Right lobe of liver (tissue), 6 donors: ENCODE measurements at regions not wholly inside any gene's neighbourhood (a gene's known extent, or its start where the extent isn't known, plus 50 kb on each side); places are given as distances from the start of the nearest gene placed in this dataset.

Experiments
- ATAC-seq, 4 donors: fragments of 200-7000 bp; cut with Tn5 transposase; one replicate each; pipeline ENCODE4 v1.9.1; 2020; ENCODE audit warnings: mild to moderate bottlenecking in 4 of 4, moderate library complexity in 4 of 4
- DNase-seq, 3 donors: peaks; one replicate each; pipeline ENCODE4 v3.0.0-alpha.2; 2020
- H3K27ac ChIP-seq, 3 donors: fragments of 200-600 bp; one replicate each; pipeline ENCODE4 v1.8.0; 2022
- H3K27me3 ChIP-seq, 2 donors: fragments of 200-600 bp; one replicate each; pipeline ENCODE4 v1.8.0; 2022
- H3K36me3 ChIP-seq, 4 donors: fragments of 200-600 bp; sonication (generic) in 1 of 4; one replicate each; pipeline versions ENCODE4 v1.5.1 to v1.8.0; 2017 to 2022; ENCODE audit warnings: control low read depth in 1 of 4
- H3K4me1 ChIP-seq, 4 donors: fragments of 200-600 bp; sonication (generic) in 1 of 4; one replicate each; pipeline versions ENCODE4 v1.5.1 to v1.8.0; 2017 to 2022; ENCODE audit warnings: control low read depth in 1 of 4
- H3K4me3 ChIP-seq, 3 donors: fragments of 200-600 bp; one replicate each; pipeline ENCODE4 v1.8.0; 2022
- H3K9me3 ChIP-seq, 4 donors: fragments of 200-600 bp; sonication (generic) in 1 of 4; one replicate each; pipeline versions ENCODE4 v1.5.1 to v1.8.0; 2017 to 2022; ENCODE audit warnings: control low read depth in 1 of 4
- POLR2A ChIP-seq: fragments of 450-650 bp; IDR thresholded peaks from one replicate; pipeline ENCODE4 v1.6.1; 2017; ENCODE audit warnings: antibody characterized with exemption, mild to moderate bottlenecking
- whole genome bisulfite sequencing: methylation state at CpG from one replicate; pipeline ENCODE4 v1.1.6; 2018; ENCODE audit warnings: low coverage, low lambda C conversion rate; ENCODE audit not compliant: insufficient coverage; ENCODE audit errors: missing lambda C conversion rate; 5-methylcytosine and 5-hydroxymethylcytosine counted together
- intact Hi-C, 2 donors: fragments of 100-400 bp; cut with DNase I; formaldehyde crosslinking; loops; one replicate each; pipeline versions ENCODE4 v1.11.2 to v1.14.1; 2022
- TF ChIP-seq, protein P1 (sequence below), 4 donors: fragments of 200-600 bp in 3 of 4; fragments of 450-650 bp in 1 of 4; IDR thresholded peaks; one replicate each; pipeline versions ENCODE4 v1.5.1 to v1.8.0; 2016 to 2022; ENCODE audit warnings: antibody characterized with exemption in 4 of 4, mild to moderate bottlenecking in 2 of 4
- donor health status: DM: no; HTN: yes; CAD: no.
- donor health status: DM: no; HTN: no; CAD: no.
- donor health status: DM: no; HTN: no; CAD: no.
- donor health status: DM: no; HTN: yes; CAD: no.
- donor health status: DM: no; HTN: yes; CAD: no.

GRCh38 chr1:30447080-30447479 lies 276.3 kb downstream of the MATN1 start:
- 43% methylated on average over 5 of the region's 6 CpGs for WGBS

GRCh38 chr1:30446508-30446907 lies 276.9 kb downstream of the MATN1 start:
- DNase-seq: no peak

More at GRCh38 chr1:30447080-30447479, 276.3 kb downstream of the MATN1 start:
- Histone ChIP-seq H3K4me1 (no peaks in the 10 kb centered on the region), H3K4me3 (no peak overlapping the region), H3K9me3 (no peaks in the 10 kb centered on the region), H3K36me3 (no peaks in the 10 kb centered on the region), H3K27me3 (no peaks in the 10 kb centered on the region), H3K27ac (no peak overlapping the region)
- no peak for ATAC-seq
- DNase-seq: no peak
- intact Hi-C loops: no loop called here
- TF ChIP-seq, protein P1, sequence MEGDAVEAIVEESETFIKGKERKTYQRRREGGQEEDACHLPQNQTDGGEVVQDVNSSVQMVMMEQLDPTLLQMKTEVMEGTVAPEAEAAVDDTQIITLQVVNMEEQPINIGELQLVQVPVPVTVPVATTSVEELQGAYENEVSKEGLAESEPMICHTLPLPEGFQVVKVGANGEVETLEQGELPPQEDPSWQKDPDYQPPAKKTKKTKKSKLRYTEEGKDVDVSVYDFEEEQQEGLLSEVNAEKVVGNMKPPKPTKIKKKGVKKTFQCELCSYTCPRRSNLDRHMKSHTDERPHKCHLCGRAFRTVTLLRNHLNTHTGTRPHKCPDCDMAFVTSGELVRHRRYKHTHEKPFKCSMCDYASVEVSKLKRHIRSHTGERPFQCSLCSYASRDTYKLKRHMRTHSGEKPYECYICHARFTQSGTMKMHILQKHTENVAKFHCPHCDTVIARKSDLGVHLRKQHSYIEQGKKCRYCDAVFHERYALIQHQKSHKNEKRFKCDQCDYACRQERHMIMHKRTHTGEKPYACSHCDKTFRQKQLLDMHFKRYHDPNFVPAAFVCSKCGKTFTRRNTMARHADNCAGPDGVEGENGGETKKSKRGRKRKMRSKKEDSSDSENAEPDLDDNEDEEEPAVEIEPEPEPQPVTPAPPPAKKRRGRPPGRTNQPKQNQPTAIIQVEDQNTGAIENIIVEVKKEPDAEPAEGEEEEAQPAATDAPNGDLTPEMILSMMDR (IDR thresholded peaks at IDR 0.05): no peak
- no peak for TF ChIP-seq POLR2A

DNA sequence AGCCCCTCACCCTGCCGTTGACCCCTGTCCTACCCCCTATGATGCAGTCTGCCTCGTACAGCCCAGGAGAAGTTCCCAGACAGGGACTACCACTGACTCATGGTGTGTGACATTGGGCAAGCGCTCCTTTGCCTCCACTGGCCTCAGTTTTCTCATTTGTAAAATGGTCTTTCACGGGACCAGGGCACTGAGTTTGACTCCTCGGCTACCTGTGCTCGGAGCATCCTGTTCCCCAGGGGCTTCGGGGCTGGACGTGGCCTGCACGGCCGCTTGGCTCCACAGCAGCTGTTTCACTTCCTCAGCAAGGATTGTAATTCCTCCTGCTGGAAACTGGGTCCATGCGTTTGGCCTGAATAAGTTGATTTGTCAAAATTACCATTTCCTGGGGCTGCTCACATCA lies 277.3 kb downstream of the MATN1 start:
- H3K9me3 ChIP-seq: no peaks in the 10 kb centered on the region
- TF ChIP-seq, protein P1 (IDR thresholded peaks at IDR 0.05): no peak
- TF ChIP-seq POLR2A: no peak
- 20% methylated on average over 2 of the region's 11 CpGs for WGBS
- intact Hi-C loops: no loop called here
- no peaks in the 10 kb centered on the region for H3K36me3 ChIP-seq
- H3K27me3 ChIP-seq: no peaks in the 10 kb centered on the region
- no peaks in the 10 kb centered on the region for H3K4me1 ChIP-seq
- no peak overlapping the region for H3K27ac ChIP-seq
- no peak overlapping the region for H3K4me3 ChIP-seq
- DNase-seq: no peak
- no peak for ATAC-seq

More at GRCh38 chr1:30446508-30446907, 276.9 kb downstream of the MATN1 start:
- no peaks in the 10 kb centered on the region for H3K4me1 ChIP-seq
- WGBS: 29% methylated on average over 5 of the region's 9 CpGs
- H3K4me3 ChIP-seq: no peak overlapping the region
- H3K36me3 ChIP-seq: no peaks in the 10 kb centered on the region
- H3K9me3 ChIP-seq: no peaks in the 10 kb centered on the region
- intact Hi-C loops: no loop called here
- H3K27me3 ChIP-seq: no peaks in the 10 kb centered on the region
- no peak overlapping the region for H3K27ac ChIP-seq
- no peak for ATAC-seq
- TF ChIP-seq POLR2A: no peak

DNA sequence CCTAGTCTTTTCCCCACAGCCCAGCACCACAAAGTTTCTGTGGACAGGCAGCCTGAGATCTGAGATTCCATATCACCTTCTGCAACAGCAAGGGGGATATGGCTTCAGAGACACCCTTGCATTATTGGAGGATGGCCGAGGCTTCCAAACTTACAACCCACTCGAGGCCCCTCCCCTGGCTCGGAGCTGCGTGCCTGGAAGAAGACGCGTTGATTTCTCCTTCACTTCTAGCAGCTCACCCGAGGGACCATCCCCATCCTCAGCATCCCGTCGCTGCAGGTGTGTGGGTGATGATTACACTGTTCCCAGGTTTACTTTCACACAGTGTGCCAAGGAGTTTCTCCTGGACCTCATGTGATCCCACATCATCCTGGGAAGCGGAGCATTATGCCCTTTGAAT lies 277.9 kb downstream of the MATN1 start:
- Histone ChIP-seq H3K9me3 (no peaks in the 10 kb centered on the region), H3K27ac (no peak overlapping the region), H3K4me3 (no peak overlapping the region), H3K27me3 (no peaks in the 10 kb centered on the region), H3K4me1 (no peaks in the 10 kb centered on the region), H3K36me3 (no peaks in the 10 kb centered on the region)
- 6% methylated on average over 2 of the region's 10 CpGs for WGBS
- TF ChIP-seq, protein P1 (IDR thresholded peaks at IDR 0.05): no peak
- TF ChIP-seq POLR2A: no peak
- no peak for DNase-seq
- no peak for ATAC-seq
- intact Hi-C loops: no loop called here

GRCh38 chr1:30444850-30445249 lies 278.5 kb downstream of the MATN1 start:
- H3K27me3 ChIP-seq: no peaks in the 10 kb centered on the region
- no peaks in the 10 kb centered on the region for H3K4me1 ChIP-seq
- no peak overlapping the region for H3K27ac ChIP-seq
- H3K9me3 ChIP-seq: no peaks in the 10 kb centered on the region
- intact Hi-C loops: no loop called here
- H3K36me3 ChIP-seq: no peaks in the 10 kb centered on the region
- DNase-seq (no peak), ATAC-seq (no peak)
- TF ChIP-seq POLR2A: no peak
- TF ChIP-seq, protein P1 (IDR thresholded peaks at IDR 0.05): no peak
- 11% methylated on average over 1 of the region's 2 CpGs for WGBS
- no peak overlapping the region for H3K4me3 ChIP-seq
